Ovary (tissue), 3 donors: ENCODE measurements at regions not wholly inside any gene's neighbourhood (a gene's known extent, or its start where the extent isn't known, plus 50 kb on each side); places are given as distances from the start of the nearest gene placed in this dataset.

Experiments used
- CTCF ChIP-seq, 3 donors: fragments of 450-650 bp in 2 of 3; fragments of 200-600 bp in 1 of 3; IDR thresholded peaks; one replicate each; pipeline versions ENCODE4 v1.5.1 to v1.8.0; 2016 to 2022; ENCODE audit warnings: antibody characterized with exemption in 3 of 3, mild to moderate bottlenecking in 1 of 3
- POLR2A ChIP-seq: fragments of 450-650 bp; IDR thresholded peaks from one replicate; pipeline ENCODE4 v1.6.1; 2017; ENCODE audit warnings: antibody characterized with exemption, mild to moderate bottlenecking, moderate library complexity
- donor health status: DM: no; HTN: no; CAD: no.

GRCh38 chr10:30708234-30708633 lies 78.7 kb upstream of the LYZL2 start:
- no peak for TF ChIP-seq CTCF (IDR thresholded peaks at IDR 0.05)
- no peak for TF ChIP-seq POLR2A
